Natural killer cell treated with Interleukin-12 subunit alpha and Interleukin-12 subunit beta and Interleukin-15 and Interleukin-18, amount 100 ng/mL, for 72 hours (primary cell): ENCODE measurements at regions not wholly inside any gene's neighbourhood (a gene's known extent, or its start where the extent isn't known, plus 50 kb on each side); places are given as distances from the start of the nearest gene placed in this dataset.
"Not testable (repeated sequence)": the region's sequence is repeated elsewhere in the genome, so short reads cannot be mapped to it uniquely, and the experiment has no call there.

Experiments used
- ATAC-seq, 2 donors: fragments of 150-1000 bp; cut with Tn5 transposase in 1 of 2; sonication (Bioruptor Pico), chemical (Tn5 transposase) in 1 of 2; 2 replicates each; pipeline ENCODE4 v1.10.0; 2021
- DNase-seq: peaks from one replicate; pipeline ENCODE4 v3.0.0; 2022; ENCODE audit warnings: low spot score
- H3K27ac Mint-ChIP-seq, 2 donors: 1 replicate in 1 of 2; 2 replicates in 1 of 2; pipeline ENCODE4 v1.8.0; 2022; ENCODE audit warnings: mixed read lengths in 2 of 2, mild to moderate bottlenecking in 1 of 2, moderate library complexity in 1 of 2
- H3K27me3 Mint-ChIP-seq, 2 donors: 1 replicate in 1 of 2; 2 replicates in 1 of 2; pipeline ENCODE4 v1.8.0; 2022; ENCODE audit warnings: mixed read lengths in 2 of 2
- H3K36me3 Mint-ChIP-seq: one replicate; pipeline ENCODE4 v1.8.0; 2022; ENCODE audit warnings: mixed read lengths
- H3K4me1 Mint-ChIP-seq, 2 donors: 1 replicate in 1 of 2; 2 replicates in 1 of 2; pipeline ENCODE4 v1.8.0; 2022; ENCODE audit warnings: low read depth in 2 of 2, mixed read lengths in 2 of 2, mild to moderate bottlenecking in 1 of 2
- H3K4me3 Mint-ChIP-seq: one replicate; pipeline ENCODE4 v1.8.0; 2022; ENCODE audit warnings: mixed read lengths
- H3K9me3 Mint-ChIP-seq: 2 replicates; pipeline ENCODE4 v1.8.0; 2022; ENCODE audit warnings: mixed read lengths

DNA sequence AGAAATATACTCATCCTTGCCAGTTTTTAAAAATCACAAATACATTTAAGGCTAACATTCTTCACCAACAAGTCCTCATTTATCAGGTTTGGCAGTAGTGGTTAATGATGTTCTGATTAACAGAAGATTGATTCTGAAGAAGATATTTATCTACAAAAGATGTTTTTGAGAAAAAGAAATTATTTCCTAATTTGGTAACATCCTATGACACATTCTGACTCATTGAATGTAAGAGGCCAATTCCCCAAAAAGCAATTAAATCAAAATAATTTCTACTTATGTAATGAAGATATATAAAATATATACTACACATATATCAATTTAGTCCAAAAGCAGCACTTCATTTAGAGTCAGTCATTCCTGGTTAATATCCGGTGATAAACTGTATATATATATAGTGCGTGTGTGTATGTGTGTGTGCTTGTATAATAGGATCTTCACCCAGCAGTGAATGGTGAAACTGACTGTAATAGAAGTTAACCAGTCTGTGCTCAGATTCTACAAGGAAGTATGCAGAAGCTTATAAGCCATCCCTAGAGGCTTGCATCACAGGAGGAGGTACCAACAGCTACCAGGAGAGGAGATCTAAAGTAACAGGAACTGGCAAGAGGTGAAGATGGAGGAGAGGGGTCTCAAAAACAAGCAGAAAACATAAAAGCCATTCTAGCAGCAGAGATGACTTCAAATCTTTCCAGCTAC, 82.9 kb upstream of the MARCKS start:
- H3K27me3 Mint-ChIP-seq: no peaks in the 10 kb centered on the region
- H3K9me3 Mint-ChIP-seq: no peaks in the 10 kb centered on the region
- no peak for ATAC-seq
- DNase-seq: no peak
- H3K36me3 Mint-ChIP-seq: no peaks in the 10 kb centered on the region
- H3K27ac Mint-ChIP-seq: no peak overlapping the region
- H3K4me1 Mint-ChIP-seq: no peaks in the 10 kb centered on the region
- H3K4me3 Mint-ChIP-seq: no peak overlapping the region

GRCh38 chr6:113776998-113777397, 80.1 kb upstream of the MARCKS start:
- Mint-ChIP-seq H3K9me3 (no peaks in the 10 kb centered on the region), H3K4me1 (no peaks in the 10 kb centered on the region), H3K36me3 (no peaks in the 10 kb centered on the region), H3K27ac (no peak overlapping the region), H3K4me3 (no peak overlapping the region), H3K27me3 (no peaks in the 10 kb centered on the region)
- ATAC-seq: no peak
- no peak for DNase-seq

GRCh38 chr6:113777601-113778000, 79.5 kb upstream of the MARCKS start:
- H3K4me3 Mint-ChIP-seq: no peak overlapping the region
- H3K9me3 Mint-ChIP-seq: no peaks in the 10 kb centered on the region
- no peak overlapping the region for H3K27ac Mint-ChIP-seq
- ATAC-seq (no peak), DNase-seq (no peak)
- H3K27me3 Mint-ChIP-seq: no peaks in the 10 kb centered on the region
- H3K36me3 Mint-ChIP-seq: no peaks in the 10 kb centered on the region
- H3K4me1 Mint-ChIP-seq: no peaks in the 10 kb centered on the region

DNA sequence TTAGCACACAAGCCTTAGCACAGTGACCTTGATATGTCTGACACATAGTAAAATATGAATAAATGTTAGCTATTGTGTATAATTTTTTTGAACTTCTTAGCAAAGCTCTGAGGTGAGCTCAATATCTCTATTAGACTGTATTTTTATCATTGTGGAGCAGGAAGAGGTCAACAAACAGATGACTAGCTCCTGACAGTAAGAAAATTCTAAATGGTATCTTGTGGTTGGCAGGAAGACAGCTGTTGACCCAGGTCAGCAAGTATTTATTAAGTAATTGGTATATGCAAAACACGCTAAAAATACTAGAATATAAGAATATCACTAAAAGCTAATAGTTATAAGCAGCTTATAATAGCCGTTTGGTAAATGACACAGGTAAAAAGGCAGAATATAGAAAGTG, 77.5 kb upstream of the MARCKS start:
- DNase-seq (no peak), ATAC-seq (no peak)
- no peak overlapping the region for H3K27ac Mint-ChIP-seq
- no peaks in the 10 kb centered on the region for H3K27me3 Mint-ChIP-seq
- no peaks in the 10 kb centered on the region for H3K9me3 Mint-ChIP-seq
- no peaks in the 10 kb centered on the region for H3K4me1 Mint-ChIP-seq
- H3K4me3 Mint-ChIP-seq: no peak overlapping the region
- H3K36me3 Mint-ChIP-seq: no peaks in the 10 kb centered on the region

- Mint-ChIP-seq H3K9me3 (no peaks in the 10 kb centered on the region), H3K4me1 (no peaks in the 10 kb centered on the region), H3K36me3 (no peaks in the 10 kb centered on the region), H3K4me3 (no peak overlapping the region), H3K27ac (no peak overlapping the region), H3K27me3 (no peaks in the 10 kb centered on the region)
- ATAC-seq (no peak), DNase-seq (no peak)
Measured at GRCh38 chr6:113782636-113783035, 74.5 kb upstream of the MARCKS start.

DNA sequence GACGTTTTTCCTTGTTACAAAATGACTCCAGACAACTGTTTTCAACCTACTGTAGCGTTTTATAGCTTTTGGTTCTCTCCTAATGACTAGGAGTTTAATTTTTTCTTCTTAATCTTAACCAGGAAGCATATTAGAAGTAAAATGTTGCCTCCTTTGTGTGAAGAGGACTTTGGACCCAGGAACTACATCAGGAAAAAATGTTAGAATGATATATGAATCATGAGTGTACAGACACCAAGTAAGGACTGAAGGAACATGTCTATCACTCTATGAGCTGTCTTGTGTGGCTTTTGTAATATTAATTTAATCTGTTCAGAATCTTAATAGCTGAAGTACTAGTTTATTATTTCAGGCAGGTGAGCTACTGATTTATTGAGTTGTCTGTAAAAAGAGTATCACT, 71.0 kb upstream of the MARCKS start:
- H3K4me1 Mint-ChIP-seq: no peaks in the 10 kb centered on the region
- no peaks in the 10 kb centered on the region for H3K27me3 Mint-ChIP-seq
- ATAC-seq (no peak), DNase-seq (no peak)
- H3K9me3 Mint-ChIP-seq: no peaks in the 10 kb centered on the region
- no peak overlapping the region for H3K4me3 Mint-ChIP-seq
- no peaks in the 10 kb centered on the region for H3K36me3 Mint-ChIP-seq
- no peak overlapping the region for H3K27ac Mint-ChIP-seq

GRCh38 chr6:113788586-113788985, 68.6 kb upstream of the MARCKS start:
- Mint-ChIP-seq H3K4me1 (no peaks in the 10 kb centered on the region), H3K27ac (no peak overlapping the region), H3K27me3 (no peaks in the 10 kb centered on the region), H3K9me3 (no peaks in the 10 kb centered on the region), H3K36me3 (no peaks in the 10 kb centered on the region), H3K4me3 (no peak overlapping the region)
- no peak for DNase-seq
- no peak for ATAC-seq

GRCh38 chr6:113791225-113791624, 65.9 kb upstream of the MARCKS start:
- H3K27ac Mint-ChIP-seq, ATAC-seq, H3K9me3 Mint-ChIP-seq, H3K4me3 Mint-ChIP-seq, DNase-seq, H3K4me1 Mint-ChIP-seq, H3K36me3 Mint-ChIP-seq: not testable (repeated sequence)
- peaks cover 4 to 11% of the 10 kb centered on the region in 2 donors for H3K27me3 Mint-ChIP-seq

- H3K27ac Mint-ChIP-seq, H3K4me3 Mint-ChIP-seq, H3K36me3 Mint-ChIP-seq, DNase-seq, H3K9me3 Mint-ChIP-seq, H3K4me1 Mint-ChIP-seq, ATAC-seq: not testable (repeated sequence)
- peaks cover 5 to 11% of the 10 kb centered on the region in 2 donors for H3K27me3 Mint-ChIP-seq
Measured at GRCh38 chr6:113795371-113795770, 61.8 kb upstream of the MARCKS start.

GRCh38 chr6:113796038-113796437, 61.1 kb upstream of the MARCKS start:
- Mint-ChIP-seq H3K9me3 (peaks cover 4% of the 10 kb centered on the region), H3K36me3 (no peaks in the 10 kb centered on the region), H3K27ac (no peak overlapping the region), H3K4me1 (no peaks in the 10 kb centered on the region), H3K27me3 (peaks cover 7 to 11% of the 10 kb centered on the region in 2 donors), H3K4me3 (no peak overlapping the region)
- ATAC-seq (no peak), DNase-seq (no peak)

DNA sequence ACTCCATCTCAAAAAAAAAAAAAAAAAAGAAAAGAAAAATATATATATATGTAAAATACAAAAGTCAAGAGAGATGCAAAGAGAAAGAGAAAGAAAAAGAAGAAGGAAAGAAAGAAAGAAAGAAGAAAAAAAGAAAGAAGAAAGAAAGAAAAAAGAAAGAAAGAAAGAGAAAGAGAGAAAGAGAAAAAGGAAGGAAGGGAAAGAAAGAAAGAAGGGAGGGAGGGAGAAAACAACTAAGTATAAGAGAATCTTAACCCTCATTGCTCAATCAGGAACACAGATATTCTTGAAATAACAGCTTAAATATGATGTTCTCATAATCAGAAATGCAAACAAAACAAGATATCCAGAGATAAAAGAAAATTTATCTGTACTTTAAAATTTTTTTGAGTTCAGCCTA, 54.4 kb upstream of the MARCKS start:
- Mint-ChIP-seq H3K4me1 (no peaks in the 10 kb centered on the region), H3K27me3 (peaks cover 0 to 4% of the 10 kb centered on the region in 2 donors), H3K27ac (no peak overlapping the region), H3K4me3 (no peak overlapping the region), H3K9me3 (no peaks in the 10 kb centered on the region), H3K36me3 (no peaks in the 10 kb centered on the region)
- no peak for DNase-seq
- no peak for ATAC-seq

GRCh38 chr6:113805173-113805790, 51.9 kb upstream of the MARCKS start:
- no peaks in the 10 kb centered on the region for H3K9me3 Mint-ChIP-seq
- H3K27me3 Mint-ChIP-seq: peaks cover 0 to 4% of the 10 kb centered on the region in 2 donors
- no peak overlapping the region for H3K4me3 Mint-ChIP-seq
- H3K36me3 Mint-ChIP-seq: no peaks in the 10 kb centered on the region
- no peak for ATAC-seq
- no peak overlapping the region for H3K27ac Mint-ChIP-seq
- H3K4me1 Mint-ChIP-seq: no peaks in the 10 kb centered on the region
- no peak for DNase-seq

- Mint-ChIP-seq H3K27me3 (no peaks in the 10 kb centered on the region), H3K27ac (no peak overlapping the region), H3K4me3 (no peak overlapping the region), H3K4me1 (no peaks in the 10 kb centered on the region), H3K36me3 (no peaks in the 10 kb centered on the region), H3K9me3 (no peaks in the 10 kb centered on the region)
- DNase-seq (no peak), ATAC-seq (no peak)
Measured at GRCh38 chr6:113805811-113806495, 51.2 kb upstream of the MARCKS start.
